ENCODE measurements at regions not wholly inside any gene's neighbourhood (a gene's known extent, or its start where the extent isn't known, plus 50 kb on each side); places are given as distances from the start of the nearest gene placed in this dataset.

DNA sequence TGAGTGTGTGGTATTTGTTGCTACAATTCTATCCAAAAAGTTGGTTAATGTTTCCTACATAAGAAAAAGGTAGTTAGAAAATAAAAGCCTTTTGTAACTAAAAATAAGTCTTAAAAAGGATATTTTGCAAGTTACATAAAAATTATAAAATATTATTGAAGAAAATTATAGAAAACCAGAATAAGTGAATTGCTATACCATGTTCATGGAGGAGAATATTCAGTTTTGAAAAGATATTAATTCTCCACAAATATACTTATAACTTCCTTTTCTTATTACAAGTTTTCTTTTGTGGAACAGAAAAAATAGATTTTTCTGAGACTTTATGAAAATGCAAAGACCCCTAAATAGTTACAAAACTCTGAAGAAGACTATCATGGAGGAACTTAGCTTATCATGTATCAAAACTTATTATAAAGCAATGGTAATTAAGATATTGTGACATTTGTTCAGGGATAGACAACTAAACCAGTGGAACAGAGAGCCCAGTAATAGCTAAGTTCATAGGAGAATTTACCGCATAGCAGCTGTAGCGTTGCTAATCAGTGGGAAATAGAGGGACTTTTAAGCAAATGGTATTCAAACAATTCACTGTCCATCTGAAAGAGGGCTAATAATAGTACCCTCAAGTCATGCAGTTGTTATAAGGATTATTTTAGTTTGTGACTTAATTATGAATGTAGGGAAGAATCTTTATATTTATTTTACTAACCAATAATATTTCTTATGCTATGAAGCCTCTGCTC lies 515.2 kb upstream of the ZNF608 start:
- no peak overlapping the region for H3K27ac Mint-ChIP-seq
- DNase-seq (no peak), ATAC-seq (no peak)
- no peaks in the 10 kb centered on the region for H3K36me3 ChIP-seq (ENCODE audit: control insufficient read depth, insufficient read depth, low read length)
- TF ChIP-seq, protein P1, sequence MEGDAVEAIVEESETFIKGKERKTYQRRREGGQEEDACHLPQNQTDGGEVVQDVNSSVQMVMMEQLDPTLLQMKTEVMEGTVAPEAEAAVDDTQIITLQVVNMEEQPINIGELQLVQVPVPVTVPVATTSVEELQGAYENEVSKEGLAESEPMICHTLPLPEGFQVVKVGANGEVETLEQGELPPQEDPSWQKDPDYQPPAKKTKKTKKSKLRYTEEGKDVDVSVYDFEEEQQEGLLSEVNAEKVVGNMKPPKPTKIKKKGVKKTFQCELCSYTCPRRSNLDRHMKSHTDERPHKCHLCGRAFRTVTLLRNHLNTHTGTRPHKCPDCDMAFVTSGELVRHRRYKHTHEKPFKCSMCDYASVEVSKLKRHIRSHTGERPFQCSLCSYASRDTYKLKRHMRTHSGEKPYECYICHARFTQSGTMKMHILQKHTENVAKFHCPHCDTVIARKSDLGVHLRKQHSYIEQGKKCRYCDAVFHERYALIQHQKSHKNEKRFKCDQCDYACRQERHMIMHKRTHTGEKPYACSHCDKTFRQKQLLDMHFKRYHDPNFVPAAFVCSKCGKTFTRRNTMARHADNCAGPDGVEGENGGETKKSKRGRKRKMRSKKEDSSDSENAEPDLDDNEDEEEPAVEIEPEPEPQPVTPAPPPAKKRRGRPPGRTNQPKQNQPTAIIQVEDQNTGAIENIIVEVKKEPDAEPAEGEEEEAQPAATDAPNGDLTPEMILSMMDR (IDR thresholded peaks at IDR 0.05), result no peak
- H3K4me3 Mint-ChIP-seq, result no peak overlapping the region
- intact Hi-C loops (cut with micrococcal nuclease), result no loop called here
- no peaks in the 10 kb centered on the region for H3K4me1 Mint-ChIP-seq
- peaks cover 0 to 4% of the 10 kb centered on the region in 2 donors for H3K9me3 Mint-ChIP-seq
- no peak overlapping the region for H3K27ac ChIP-seq (ENCODE audit: low read length)
- H3K4me3 ChIP-seq (ENCODE audit: low read length), result no peak overlapping the region
- no peaks in the 10 kb centered on the region for H3K36me3 Mint-ChIP-seq
- peaks cover 0 to 5% of the 10 kb centered on the region in 2 donors for H3K27me3 Mint-ChIP-seq (ENCODE audit: low read depth in 2 of 2)
- H3K4me1 ChIP-seq (ENCODE audit: control insufficient read depth, insufficient read depth, low read length), result no peaks in the 10 kb centered on the region
- H3K27me3 ChIP-seq (ENCODE audit: control insufficient read depth, insufficient read depth, low read length), result no peaks in the 10 kb centered on the region
- H3K9me3 ChIP-seq (ENCODE audit: control insufficient read depth, insufficient read depth, low read length), result no peaks in the 10 kb centered on the region
- WGBS (ENCODE audit: insufficient coverage), result 96% methylated on average over 2 of the region's 2 CpGs

DNA sequence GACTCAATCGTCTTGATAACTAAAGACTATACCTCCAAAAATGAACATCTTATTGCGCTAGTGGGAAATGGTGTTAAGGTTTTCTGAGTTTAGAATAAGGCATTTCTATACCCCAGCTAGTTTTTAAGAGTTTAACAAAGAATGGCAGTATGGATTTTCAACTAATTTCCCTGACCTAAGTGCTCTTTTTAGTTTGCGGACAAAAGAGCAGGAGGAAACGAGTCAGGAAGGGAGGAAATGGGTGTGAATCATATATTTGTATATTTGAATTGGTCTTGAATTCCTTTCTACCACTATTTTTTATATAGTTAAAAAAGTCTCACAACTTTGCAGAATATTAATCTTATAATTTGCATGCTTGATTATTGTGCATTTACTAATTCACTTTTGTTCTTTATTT lies 516.3 kb upstream of the ZNF608 start:
- intact Hi-C loops (cut with micrococcal nuclease), result no loop called here
- peaks cover 0 to 5% of the 10 kb centered on the region in 2 donors for H3K27me3 Mint-ChIP-seq (ENCODE audit: low read depth in 2 of 2)
- H3K9me3 Mint-ChIP-seq, result peaks cover 0 to 4% of the 10 kb centered on the region in 2 donors

DNA sequence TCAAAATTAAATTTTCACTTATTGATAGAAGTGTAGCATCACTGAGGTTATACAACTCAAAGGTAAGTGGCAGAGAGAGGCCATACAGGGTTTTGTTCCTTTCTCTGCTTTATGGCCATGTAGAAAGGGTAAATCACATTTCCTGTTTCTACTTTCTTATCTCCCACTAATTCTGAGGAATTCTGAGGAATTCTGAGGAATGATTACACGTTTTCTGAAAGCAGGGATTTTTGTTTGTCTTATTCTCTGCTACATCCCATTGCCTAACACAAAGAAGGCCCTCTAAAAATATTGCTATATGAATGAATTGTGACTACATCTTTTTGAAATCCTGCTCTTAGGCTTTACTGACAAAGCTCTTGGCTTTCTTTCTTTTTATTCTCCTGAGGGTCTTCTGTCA lies 516.9 kb upstream of the ZNF608 start:
- TF ChIP-seq, protein P1 (IDR thresholded peaks at IDR 0.05), result no peak
- Mint-ChIP-seq H3K27me3 (ENCODE audit: low read depth in 2 of 2) (peaks cover 0 to 5% of the 10 kb centered on the region in 2 donors), H3K4me1 (no peaks in the 10 kb centered on the region), H3K4me3 (no peak overlapping the region), H3K36me3 (no peaks in the 10 kb centered on the region), H3K9me3 (peaks cover 0 to 4% of the 10 kb centered on the region in 2 donors), H3K27ac (no peak overlapping the region)
- no peak overlapping the region for H3K4me3 ChIP-seq (ENCODE audit: low read length)
- H3K27ac ChIP-seq (ENCODE audit: low read length), result no peak overlapping the region
- no peaks in the 10 kb centered on the region for H3K27me3 ChIP-seq (ENCODE audit: control insufficient read depth, insufficient read depth, low read length)
- no peaks in the 10 kb centered on the region for H3K36me3 ChIP-seq (ENCODE audit: control insufficient read depth, insufficient read depth, low read length)
- ATAC-seq (no peak), DNase-seq (no peak)
- H3K4me1 ChIP-seq (ENCODE audit: control insufficient read depth, insufficient read depth, low read length), result no peaks in the 10 kb centered on the region
- intact Hi-C loops (cut with micrococcal nuclease), result no loop called here
- H3K9me3 ChIP-seq (ENCODE audit: control insufficient read depth, insufficient read depth, low read length), result no peaks in the 10 kb centered on the region
- no CpG with 5 or more reads among the region's 1 CpG for WGBS (ENCODE audit: insufficient coverage)

More for the DNA sequence above, 516.3 kb upstream of the ZNF608 start:
- DNase-seq, result no peak
- H3K4me3 Mint-ChIP-seq, result no peak overlapping the region
- H3K27me3 ChIP-seq (ENCODE audit: control insufficient read depth, insufficient read depth, low read length), result no peaks in the 10 kb centered on the region
- TF ChIP-seq, protein P1 (IDR thresholded peaks at IDR 0.05), result no peak
- no peak overlapping the region for H3K4me3 ChIP-seq (ENCODE audit: low read length)
- H3K27ac ChIP-seq (ENCODE audit: low read length), result no peak overlapping the region
- H3K36me3 Mint-ChIP-seq, result no peaks in the 10 kb centered on the region
- H3K9me3 ChIP-seq (ENCODE audit: control insufficient read depth, insufficient read depth, low read length), result no peaks in the 10 kb centered on the region
- ATAC-seq, result no peak
- no peaks in the 10 kb centered on the region for H3K36me3 ChIP-seq (ENCODE audit: control insufficient read depth, insufficient read depth, low read length)
- no peaks in the 10 kb centered on the region for H3K4me1 ChIP-seq (ENCODE audit: control insufficient read depth, insufficient read depth, low read length)
- H3K27ac Mint-ChIP-seq, result no peak overlapping the region
- no peaks in the 10 kb centered on the region for H3K4me1 Mint-ChIP-seq
- WGBS (ENCODE audit: insufficient coverage), result 80% methylated on average over 1 of the region's 4 CpGs

DNA sequence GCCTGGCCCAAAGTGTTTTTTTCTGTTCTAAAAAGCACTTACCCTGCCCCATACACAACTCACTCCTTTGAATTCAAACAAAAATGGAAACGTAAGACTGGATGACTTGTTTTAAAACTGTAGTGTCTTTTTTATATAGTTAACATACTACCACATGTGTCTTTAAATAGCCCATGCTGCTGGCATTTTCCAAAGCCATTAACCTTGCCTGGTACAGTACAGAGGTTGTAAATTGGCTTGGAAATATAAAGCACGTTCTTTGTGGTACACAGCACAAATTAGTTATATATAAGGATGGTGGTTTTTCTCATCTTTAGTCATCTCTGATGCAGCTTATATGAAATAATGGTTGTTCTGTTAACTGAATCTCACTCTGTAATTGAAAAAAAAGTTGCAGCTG lies 519.7 kb upstream of the ZNF608 start:
- H3K9me3 ChIP-seq (ENCODE audit: control insufficient read depth, insufficient read depth, low read length), result no peaks in the 10 kb centered on the region
- no peaks in the 10 kb centered on the region for H3K36me3 Mint-ChIP-seq
- H3K27me3 ChIP-seq (ENCODE audit: control insufficient read depth, insufficient read depth, low read length), result no peaks in the 10 kb centered on the region
- H3K4me1 ChIP-seq (ENCODE audit: control insufficient read depth, insufficient read depth, low read length), result no peaks in the 10 kb centered on the region
- peaks cover 6 to 13% of the 10 kb centered on the region in 2 donors for H3K27me3 Mint-ChIP-seq (ENCODE audit: low read depth in 2 of 2)
- H3K27ac ChIP-seq (ENCODE audit: low read length), result no peak overlapping the region
- no peak overlapping the region for H3K27ac Mint-ChIP-seq
- TF ChIP-seq, protein P1 (IDR thresholded peaks at IDR 0.05), result no peak
- WGBS (ENCODE audit: insufficient coverage), result no CpG with 5 or more reads among the region's 2 CpGs
- DNase-seq (no peak), ATAC-seq (no peak)
- no peaks in the 10 kb centered on the region for H3K36me3 ChIP-seq (ENCODE audit: control insufficient read depth, insufficient read depth, low read length)
- no peak overlapping the region for H3K4me3 ChIP-seq (ENCODE audit: low read length)
- no peaks in the 10 kb centered on the region for H3K4me1 Mint-ChIP-seq
- H3K9me3 Mint-ChIP-seq, result peaks cover 0 to 4% of the 10 kb centered on the region in 2 donors
- no peak overlapping the region for H3K4me3 Mint-ChIP-seq
- intact Hi-C loops (cut with micrococcal nuclease), result no loop called here

Data from natural killer cell (primary cell).